GM12878 (cell line): ENCODE measurements at regions not wholly inside any gene's neighbourhood (a gene's known extent, or its start where the extent isn't known, plus 50 kb on each side); places are given as distances from the start of the nearest gene placed in this dataset.

Source experiments
- CEBPB ChIP-seq, 2 experiments: fragments of 150-350 bp in 1 of 2; IDR thresholded peaks; 2 replicates each; pipeline ENCODE4 v1.6.1; 2012 to 2014; ENCODE audit warnings: low read depth in 2 of 2, low read length in 2 of 2, borderline replicate concordance in 1 of 2, inconsistent platforms in 1 of 2
- CHD4 ChIP-seq: fragments of 200-600 bp; sonication (generic); IDR thresholded peaks from 2 replicates; pipeline ENCODE4 v1.6.1; 2016; ENCODE audit warnings: mild to moderate bottlenecking
- EZH2 ChIP-seq: IDR thresholded peaks from 2 replicates; pipeline ENCODE4 v1.6.1; 2012; ENCODE audit warnings: low read depth, mild to moderate bottlenecking, control low read depth, inconsistent platforms, low read length, borderline replicate concordance; ENCODE audit not compliant: control insufficient read depth
- KAT2A ChIP-seq: conservative IDR thresholded peaks from 2 replicates; pipeline ENCODE4 v1.6.1; 2011; ENCODE audit warnings: low read depth, low read length; ENCODE audit not compliant: control insufficient read depth
- MXI1 ChIP-seq: fragments of 150-350 bp; IDR thresholded peaks from 2 replicates; pipeline ENCODE4 v1.6.1; 2011; ENCODE audit warnings: low read depth, mild to moderate bottlenecking, inconsistent platforms, low read length, improper control_type of control experiment
- NRF1 ChIP-seq: conservative IDR thresholded peaks from 2 replicates; pipeline ENCODE4 v1.6.1; 2011; ENCODE audit warnings: mild to moderate bottlenecking, low read depth, low read length, improper control_type of control experiment
- POLR2A ChIP-seq: IDR thresholded peaks from 2 replicates; pipeline ENCODE4 v1.6.1; 2011; ENCODE audit warnings: low read depth, mild to moderate bottlenecking, low read length
- POLR2AphosphoS5 ChIP-seq: IDR thresholded peaks from 2 replicates; pipeline ENCODE4 v1.6.1; 2011; ENCODE audit warnings: mild to moderate bottlenecking, low read length, inconsistent platforms
- RCOR1 ChIP-seq: conservative IDR thresholded peaks from 2 replicates; pipeline ENCODE4 v1.6.1; 2012; ENCODE audit warnings: low read depth, low read length, improper control_type of control experiment
- SIN3A ChIP-seq: IDR thresholded peaks from 2 replicates; pipeline ENCODE4 v1.6.1; 2012; ENCODE audit warnings: low read depth, low read length, improper control_type of control experiment
- SRF ChIP-seq, 2 experiments: IDR thresholded peaks; 2 replicates each; pipeline ENCODE4 v1.6.1; 2011; ENCODE audit warnings: low read depth in 2 of 2, low read length in 2 of 2, mild to moderate bottlenecking in 1 of 2, moderate library complexity in 1 of 2
- TBL1XR1 ChIP-seq: IDR thresholded peaks from 2 replicates; pipeline ENCODE4 v1.6.1; 2012; ENCODE audit warnings: low read depth, low read length, improper control_type of control experiment
- ZNF622 ChIP-seq: fragments of 450-650 bp; IDR thresholded peaks from 2 replicates; pipeline ENCODE4 v1.6.1; 2017; ENCODE audit warnings: mild to moderate bottlenecking, inconsistent platforms
- TF ChIP-seq, protein P1 (sequence below), 3 experiments: IDR thresholded peaks in 2 of 3; conservative IDR thresholded peaks in 1 of 3; 2 replicates each; pipeline ENCODE4 v1.5.1; 2011; ENCODE audit warnings: low read depth in 3 of 3, low read length in 3 of 3, mild to moderate bottlenecking in 3 of 3, control low read depth in 2 of 3, moderate library complexity in 2 of 3, inconsistent platforms in 1 of 3, mixed read lengths in 1 of 3; ENCODE audit not compliant: control insufficient read depth in 2 of 3, insufficient read depth in 1 of 3; ENCODE audit errors: extremely low read depth in 1 of 3

DNA sequence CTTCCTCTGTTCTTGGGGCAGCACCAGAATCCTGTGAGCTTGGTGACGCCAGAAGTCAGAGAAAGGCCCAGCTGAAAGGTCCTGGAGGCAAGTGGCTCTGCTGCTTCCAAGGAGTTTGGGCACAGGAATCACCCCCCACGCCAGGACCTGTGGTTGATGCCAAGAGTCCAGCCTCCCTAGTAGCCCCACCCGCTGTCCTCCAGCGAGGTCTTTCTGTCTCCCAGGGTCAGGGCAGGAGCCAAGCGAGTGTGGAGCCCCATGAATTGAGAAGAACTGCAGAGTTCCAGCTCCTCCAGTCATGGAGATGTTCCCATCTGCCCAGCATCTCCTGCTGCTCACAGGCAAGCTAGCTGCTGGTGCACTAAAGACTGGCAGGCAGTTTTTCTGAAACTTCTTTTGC lies 631.7 kb upstream of the MGMT start:
- TF ChIP-seq RCOR1 (no peak), EZH2 (no peak), POLR2AphosphoS5 (no peak), CEBPB (IDR thresholded peaks at IDR 0.05; ENCODE audit: borderline replicate concordance in 1 of 2, low read depth in 2 of 2, low read length in 2 of 2) (no peak), TBL1XR1 (no peak), KAT2A (no peak), POLR2A (no peak), CHD4 (no peak), ZNF622 (no peak), NRF1 (no peak), SIN3A (no peak), MXI1 (no peak), SRF (IDR thresholded peaks at IDR 0.05; ENCODE audit: low read depth in 2 of 2, low read length in 2 of 2) (no peak)
- TF ChIP-seq, protein P1, sequence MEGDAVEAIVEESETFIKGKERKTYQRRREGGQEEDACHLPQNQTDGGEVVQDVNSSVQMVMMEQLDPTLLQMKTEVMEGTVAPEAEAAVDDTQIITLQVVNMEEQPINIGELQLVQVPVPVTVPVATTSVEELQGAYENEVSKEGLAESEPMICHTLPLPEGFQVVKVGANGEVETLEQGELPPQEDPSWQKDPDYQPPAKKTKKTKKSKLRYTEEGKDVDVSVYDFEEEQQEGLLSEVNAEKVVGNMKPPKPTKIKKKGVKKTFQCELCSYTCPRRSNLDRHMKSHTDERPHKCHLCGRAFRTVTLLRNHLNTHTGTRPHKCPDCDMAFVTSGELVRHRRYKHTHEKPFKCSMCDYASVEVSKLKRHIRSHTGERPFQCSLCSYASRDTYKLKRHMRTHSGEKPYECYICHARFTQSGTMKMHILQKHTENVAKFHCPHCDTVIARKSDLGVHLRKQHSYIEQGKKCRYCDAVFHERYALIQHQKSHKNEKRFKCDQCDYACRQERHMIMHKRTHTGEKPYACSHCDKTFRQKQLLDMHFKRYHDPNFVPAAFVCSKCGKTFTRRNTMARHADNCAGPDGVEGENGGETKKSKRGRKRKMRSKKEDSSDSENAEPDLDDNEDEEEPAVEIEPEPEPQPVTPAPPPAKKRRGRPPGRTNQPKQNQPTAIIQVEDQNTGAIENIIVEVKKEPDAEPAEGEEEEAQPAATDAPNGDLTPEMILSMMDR (IDR thresholded peaks at IDR 0.05 in 2 of 3, conservative IDR thresholded peaks at IDR 0.05 in 1 of 3; ENCODE audit: control insufficient read depth in 2 of 3, extremely low read depth in 1 of 3, insufficient read depth in 1 of 3, low read depth in 3 of 3, low read length in 3 of 3) = no peak
